SK-N-SH treated with all-trans-retinoic acid at 6 μM for 48 hours (cell line): ENCODE measurements at regions not wholly inside any gene's neighbourhood (a gene's known extent, or its start where the extent isn't known, plus 50 kb on each side); places are given as distances from the start of the nearest gene placed in this dataset.

Experiments used
- GLIS3 ChIP-seq: fragments of 250-450 bp; sonication (Bioruptor Pico); IDR thresholded peaks from 2 replicates; pipeline ENCODE4 v1.5.0; 2020; ENCODE audit warnings: mild to moderate bottlenecking, moderate library complexity
- POU6F1 ChIP-seq: fragments of 250-450 bp; sonication (Bioruptor Pico); IDR thresholded peaks from 2 replicates; pipeline ENCODE4 v1.8.0; 2021; ENCODE audit warnings: low read depth, mild to moderate bottlenecking, moderate library complexity, borderline replicate concordance
- RARB ChIP-seq: fragments of 250-450 bp; sonication (Bioruptor Pico); IDR thresholded peaks from 2 replicates; pipeline ENCODE4 v1.8.0; 2021; ENCODE audit warnings: mild to moderate bottlenecking, moderate library complexity
- ZC3H10 ChIP-seq: fragments of 250-450 bp; sonication (Bioruptor Pico); IDR thresholded peaks from 2 replicates; pipeline ENCODE4 v1.5.1; 2021; ENCODE audit warnings: mild to moderate bottlenecking, moderate library complexity

- no peak for TF ChIP-seq POU6F1 (CRISPR knock-in tag)
- no peak for TF ChIP-seq GLIS3
- TF ChIP-seq RARB (CRISPR knock-in tag), result no peak
- no peak for TF ChIP-seq ZC3H10 (CRISPR knock-in tag)
Measured at GRCh38 chr15:35738370-35738769, 192.4 kb upstream of the DPH6 start.
